Ishikawa (cell line): ENCODE measurements at regions not wholly inside any gene's neighbourhood (a gene's known extent, or its start where the extent isn't known, plus 50 kb on each side); places are given as distances from the start of the nearest gene placed in this dataset.

Source experiments
- CEBPB ChIP-seq: IDR thresholded peaks from 2 replicates; pipeline ENCODE4 v1.6.1; 2012
- CREB1 ChIP-seq: IDR thresholded peaks from 2 replicates; pipeline ENCODE4 v1.6.1; 2012; ENCODE audit warnings: low read depth
- EGR1 ChIP-seq: IDR thresholded peaks from 2 replicates; pipeline ENCODE4 v1.6.1; 2012
- EP300 ChIP-seq: IDR thresholded peaks from 2 replicates; pipeline ENCODE4 v1.6.1; 2012; ENCODE audit warnings: borderline replicate concordance
- FOXM1 ChIP-seq: IDR thresholded peaks from 2 replicates; pipeline ENCODE4 v1.6.1; 2012; ENCODE audit warnings: low read depth, borderline replicate concordance
- MAX ChIP-seq: IDR thresholded peaks from 2 replicates; pipeline ENCODE4 v1.6.1; 2012
- NFIC ChIP-seq: IDR thresholded peaks from 2 replicates; pipeline ENCODE4 v1.6.1; 2012
- RAD21 ChIP-seq: IDR thresholded peaks from 2 replicates; pipeline ENCODE4 v1.6.1; 2012; ENCODE audit warnings: low read depth
- REST ChIP-seq: IDR thresholded peaks from 2 replicates; pipeline ENCODE4 v1.6.1; 2012; ENCODE audit warnings: low read depth, mild to moderate bottlenecking
- TAF1 ChIP-seq: IDR thresholded peaks from 2 replicates; pipeline ENCODE4 v1.6.1; 2012; ENCODE audit warnings: low read depth, mild to moderate bottlenecking
- TCF12 ChIP-seq: IDR thresholded peaks from 2 replicates; pipeline ENCODE4 v1.6.1; 2012; ENCODE audit warnings: low read depth
- TEAD4 ChIP-seq: IDR thresholded peaks from 2 replicates; pipeline ENCODE4 v1.6.1; 2012
- USF1 ChIP-seq: IDR thresholded peaks from 2 replicates; pipeline ENCODE4 v1.6.1; 2012
- YY1 ChIP-seq: IDR thresholded peaks from 2 replicates; pipeline ENCODE4 v1.6.1; 2012; ENCODE audit warnings: low read depth
- ZBTB7A ChIP-seq: IDR thresholded peaks from 2 replicates; pipeline ENCODE4 v1.6.1; 2012; ENCODE audit warnings: low read depth

- TF ChIP-seq MAX, result no peak
- TF ChIP-seq TEAD4, result no peak
Measured at GRCh38 chr5:155508673-155509072, 495.1 kb downstream of the KIF4B start.

- TF ChIP-seq NFIC, result no peak
- no peak for TF ChIP-seq TCF12
- TF ChIP-seq CEBPB, result no peak
- TF ChIP-seq TAF1, result no peak
- no peak for TF ChIP-seq RAD21
- TF ChIP-seq TEAD4, result no peak
- TF ChIP-seq YY1, result no peak
- no peak for TF ChIP-seq FOXM1
- TF ChIP-seq REST, result no peak
- no peak for TF ChIP-seq USF1
- no peak for TF ChIP-seq EGR1
Measured at GRCh38 chr5:155512329-155512728, 498.8 kb downstream of the KIF4B start.

GRCh38 chr5:155514105-155514563 is 500.6 kb downstream of the KIF4B start:
- TF ChIP-seq USF1, result no peak
- no peak for TF ChIP-seq NFIC
- TF ChIP-seq REST, result no peak
- TF ChIP-seq TEAD4, result no peak
- no peak for TF ChIP-seq EGR1
- TF ChIP-seq ZBTB7A, result no peak
- no peak for TF ChIP-seq FOXM1
- no peak for TF ChIP-seq RAD21
- no peak for TF ChIP-seq YY1
- TF ChIP-seq EP300, result no peak
- TF ChIP-seq CREB1, result no peak

- TF ChIP-seq EP300 (no peak), TAF1 (no peak), ZBTB7A (no peak), FOXM1 (no peak), CREB1 (no peak), TCF12 (no peak), EGR1 (no peak), YY1 (no peak), RAD21 (no peak), NFIC (no peak), TEAD4 (no peak), CEBPB (no peak)
Measured at GRCh38 chr5:155522540-155522939, 509.0 kb downstream of the KIF4B start.

- TF ChIP-seq CREB1 (no peak), MAX (no peak), EP300 (no peak), FOXM1 (no peak), YY1 (no peak), TEAD4 (no peak), NFIC (no peak), USF1 (no peak)
Measured at GRCh38 chr5:155529362-155529761, 515.8 kb downstream of the KIF4B start.

GRCh38 chr5:155530046-155530445 is 516.5 kb downstream of the KIF4B start:
- TF ChIP-seq CEBPB (no peak), TAF1 (no peak), ZBTB7A (no peak), TCF12 (no peak), NFIC (no peak), USF1 (no peak)
